ENCODE measurements at regions not wholly inside any gene's neighbourhood (a gene's known extent, or its start where the extent isn't known, plus 50 kb on each side); places are given as distances from the start of the nearest gene placed in this dataset.

GRCh38 chr4:115970859-115971258 lies 857.4 kb upstream of the NDST4 start:
- no peak for TF ChIP-seq CTCF (IDR thresholded peaks at IDR 0.05; ENCODE audit: poor library complexity)
- no peak for TF ChIP-seq EZH2 (IDR thresholded peaks at IDR 0.05; ENCODE audit: borderline replicate concordance)
- no peak for TF ChIP-seq EZH2phosphoT487 (IDR thresholded peaks at IDR 0.05; ENCODE audit: low read depth, severe bottlenecking, unreplicated experiment)

Data from hepatocyte (in vitro differentiated cells).